ENCODE measurements at regions not wholly inside any gene's neighbourhood (a gene's known extent, or its start where the extent isn't known, plus 50 kb on each side); places are given as distances from the start of the nearest gene placed in this dataset.

GRCh38 chr13:38216181-38216580 is 133.5 kb upstream of the UFM1 start:
- no peak overlapping the region for H2AFZ ChIP-seq (ENCODE audit: low read length)
- H3F3A ChIP-seq (ENCODE audit: low read depth), result no peaks in the 10 kb centered on the region
- no peaks in the 10 kb centered on the region for H3K27me3 ChIP-seq (ENCODE audit: insufficient read depth, low read length, poor library complexity, severe bottlenecking)
- no peaks in the 10 kb centered on the region for H4K20me1 ChIP-seq (ENCODE audit: insufficient read depth, low read length, poor library complexity, severe bottlenecking)
- TF ChIP-seq EZH2phosphoT487 (IDR thresholded peaks at IDR 0.05; ENCODE audit: borderline replicate concordance), result no peak
- TF ChIP-seq CTCF (conservative IDR thresholded peaks at IDR 0.05; ENCODE audit: low read length), result no peak
- H3K4me3 ChIP-seq (ENCODE audit: low read length, poor library complexity, severe bottlenecking), result no peak overlapping the region
- no peaks in the 10 kb centered on the region for H3K9me2 ChIP-seq (replicated peaks; ENCODE audit: low read depth, low read length)
- H3K36me3 ChIP-seq (ENCODE audit: insufficient read depth, low read length), result no peaks in the 10 kb centered on the region
- H3K79me2 ChIP-seq (ENCODE audit: insufficient read depth, low read length), result no peaks in the 10 kb centered on the region
- no peak overlapping the region for H3K9ac ChIP-seq (ENCODE audit: low read depth, low read length, poor library complexity, severe bottlenecking)
- no peaks in the 10 kb centered on the region for H3K9me3 ChIP-seq (ENCODE audit: insufficient read depth, low read depth, low read length)
- H3K4me2 ChIP-seq (ENCODE audit: low read depth, low read length, poor library complexity, severe bottlenecking), result no peak overlapping the region
- H3K4me1 ChIP-seq (ENCODE audit: insufficient read depth, low read length, poor library complexity, severe bottlenecking), result no peaks in the 10 kb centered on the region

- Histone ChIP-seq H3K9me2 (replicated peaks; ENCODE audit: low read depth, low read length) (no peaks in the 10 kb centered on the region), H3K9ac (ENCODE audit: low read depth, low read length, poor library complexity, severe bottlenecking) (no peak overlapping the region), H3K9me3 (ENCODE audit: insufficient read depth, low read depth, low read length) (no peaks in the 10 kb centered on the region), H3K4me2 (ENCODE audit: low read depth, low read length, poor library complexity, severe bottlenecking) (no peak overlapping the region), H3K27me3 (ENCODE audit: insufficient read depth, low read length, poor library complexity, severe bottlenecking) (no peaks in the 10 kb centered on the region), H3K4me1 (ENCODE audit: insufficient read depth, low read length, poor library complexity, severe bottlenecking) (no peaks in the 10 kb centered on the region), H2AFZ (ENCODE audit: low read length) (no peak overlapping the region), H3K79me2 (ENCODE audit: insufficient read depth, low read length) (no peaks in the 10 kb centered on the region), H3F3A (ENCODE audit: low read depth) (no peaks in the 10 kb centered on the region), H4K20me1 (ENCODE audit: insufficient read depth, low read length, poor library complexity, severe bottlenecking) (no peaks in the 10 kb centered on the region), H3K4me3 (ENCODE audit: low read length, poor library complexity, severe bottlenecking) (no peak overlapping the region), H3K36me3 (ENCODE audit: insufficient read depth, low read length) (no peaks in the 10 kb centered on the region)
- TF ChIP-seq CTCF (conservative IDR thresholded peaks at IDR 0.05; ENCODE audit: low read length), result no peak
- no peak for TF ChIP-seq EZH2phosphoT487 (IDR thresholded peaks at IDR 0.05; ENCODE audit: borderline replicate concordance)
Measured at GRCh38 chr13:38213314-38213713, 136.3 kb upstream of the UFM1 start.

- Histone ChIP-seq H3K4me3 (ENCODE audit: low read length, poor library complexity, severe bottlenecking) (no peak overlapping the region), H3F3A (ENCODE audit: low read depth) (no peaks in the 10 kb centered on the region), H3K9me3 (ENCODE audit: insufficient read depth, low read depth, low read length) (no peaks in the 10 kb centered on the region), H3K27me3 (ENCODE audit: insufficient read depth, low read length, poor library complexity, severe bottlenecking) (no peaks in the 10 kb centered on the region), H2AFZ (ENCODE audit: low read length) (no peak overlapping the region), H3K36me3 (ENCODE audit: insufficient read depth, low read length) (no peaks in the 10 kb centered on the region), H3K9ac (ENCODE audit: low read depth, low read length, poor library complexity, severe bottlenecking) (no peak overlapping the region), H3K79me2 (ENCODE audit: insufficient read depth, low read length) (no peaks in the 10 kb centered on the region), H3K4me1 (ENCODE audit: insufficient read depth, low read length, poor library complexity, severe bottlenecking) (no peaks in the 10 kb centered on the region), H4K20me1 (ENCODE audit: insufficient read depth, low read length, poor library complexity, severe bottlenecking) (no peaks in the 10 kb centered on the region), H3K4me2 (ENCODE audit: low read depth, low read length, poor library complexity, severe bottlenecking) (no peak overlapping the region), H3K9me2 (replicated peaks; ENCODE audit: low read depth, low read length) (no peaks in the 10 kb centered on the region)
- TF ChIP-seq CTCF (conservative IDR thresholded peaks at IDR 0.05; ENCODE audit: low read length), result no peak
- TF ChIP-seq EZH2phosphoT487 (IDR thresholded peaks at IDR 0.05; ENCODE audit: borderline replicate concordance), result no peak
Measured at GRCh38 chr13:38210928-38211596, 138.6 kb upstream of the UFM1 start.

Measured in Loucy (cell line).